SK-N-SH (cell line): ENCODE measurements at regions not wholly inside any gene's neighbourhood (a gene's known extent, or its start where the extent isn't known, plus 50 kb on each side); places are given as distances from the start of the nearest gene placed in this dataset.

Experiments used
- CTCF ChIA-PET: fragments of 300-600, 350-600 bp; formaldehyde crosslinking; extraction: SDS; loops from one replicate; lab custom pipeline; 2021; lab: Yijun Ruan, JAX
- POLR2A ChIA-PET: fragments of 350-600 bp; sonication (Branson Sonifier 250); formaldehyde crosslinking; extraction: SDS; loops from one replicate; lab custom pipeline; 2020; ENCODE audit warnings: antibody characterized with exemption, inconsistent platforms; lab: Yijun Ruan, JAX
- DNase-seq: peaks from one replicate; pipeline ENCODE4 v3.0.0; 2012
- H2AFZ ChIP-seq: fragments of 200-600 bp; sonication (generic); 2 replicates; pipeline ENCODE4 v1.8.1; 2016; ENCODE audit warnings: antibody characterized with exemption, mild to moderate bottlenecking, low read depth
- H3F3A ChIP-seq: fragments of 200-600 bp; sonication (generic); replicated peaks from 2 replicates; pipeline ENCODE3; 2016; ENCODE audit warnings: antibody characterized with exemption, mild to moderate bottlenecking; ENCODE audit not compliant: insufficient read depth
- H3K27ac ChIP-seq, 2 experiments: fragments of 200-500 bp in 1 of 2; fragments of 200-600 bp in 1 of 2; sonication (Bioruptor generic) in 1 of 2; sonication (generic), shearing (Covaris generic) in 1 of 2; 2 replicates each; pipeline versions ENCODE4 v1.5.1 to v1.6.1; 2014 to 2016; ENCODE audit warnings: low read depth in 2 of 2, inconsistent platforms in 1 of 2, low read length in 1 of 2, mild to moderate bottlenecking in 1 of 2, mixed read lengths in 1 of 2
- H3K27me3 ChIP-seq: fragments of 200-600 bp; sonication (generic), shearing (Covaris generic); 2 replicates; pipeline ENCODE4 v1.6.1; 2016; ENCODE audit warnings: mixed run types; ENCODE audit not compliant: insufficient read depth
- H3K36me3 ChIP-seq, 2 experiments: fragments of 200-500 bp in 1 of 2; fragments of 200-600 bp in 1 of 2; sonication (Bioruptor generic) in 1 of 2; sonication (generic) in 1 of 2; replicated peaks in 1 of 2; 2 replicates each; pipeline versions ENCODE3 to v1.5.1; 2014 to 2016; ENCODE audit warnings: low read length in 1 of 2, mild to moderate bottlenecking in 1 of 2; ENCODE audit not compliant: insufficient read depth in 2 of 2, control insufficient read depth in 1 of 2
- H3K4me1 ChIP-seq, 2 experiments: fragments of 200-500 bp in 1 of 2; fragments of 200-600 bp in 1 of 2; sonication (Bioruptor generic) in 1 of 2; sonication (generic), shearing (Covaris generic) in 1 of 2; 2 replicates each; pipeline versions ENCODE4 v1.5.1 to v1.6.1; 2014 to 2016; ENCODE audit warnings: low read depth in 1 of 2, low read length in 1 of 2, mixed run types in 1 of 2; ENCODE audit not compliant: insufficient read depth in 2 of 2, control insufficient read depth in 1 of 2
- H3K4me2 ChIP-seq: fragments of 200-600 bp; sonication (generic), shearing (Covaris generic); 2 replicates; pipeline ENCODE4 v1.6.1; 2017; ENCODE audit warnings: mixed run types
- H3K4me3 ChIP-seq, 2 experiments: fragments of 200-500 bp in 1 of 2; fragments of 200-600 bp in 1 of 2; sonication (Bioruptor generic) in 1 of 2; sonication (generic), shearing (Covaris generic) in 1 of 2; 2 replicates each; pipeline versions ENCODE4 v1.5.1 to v1.8.1; 2014 to 2016; ENCODE audit warnings: low read depth in 2 of 2, inconsistent platforms in 1 of 2, low read length in 1 of 2, mild to moderate bottlenecking in 1 of 2, mixed read lengths in 1 of 2, moderate library complexity in 1 of 2
- H3K79me2 ChIP-seq: fragments of 200-600 bp; sonication (generic); 2 replicates; pipeline ENCODE4 v1.8.1; 2017; ENCODE audit warnings: mild to moderate bottlenecking; ENCODE audit not compliant: insufficient read depth
- H3K9ac ChIP-seq: fragments of 200-600 bp; sonication (generic); 2 replicates; pipeline ENCODE4 v1.6.1; 2017; ENCODE audit warnings: mixed run types
- H3K9me2 ChIP-seq: fragments of 200-600 bp; sonication (generic); 2 replicates; pipeline ENCODE4 v1.6.1; 2017; ENCODE audit warnings: mixed run types
- H3K9me3 ChIP-seq: fragments of 200-600 bp; sonication (generic); 2 replicates; pipeline ENCODE4 v1.6.1; 2017; ENCODE audit warnings: mixed run types, mild to moderate bottlenecking, moderate library complexity
- H4K20me1 ChIP-seq: fragments of 200-600 bp; sonication (generic); 2 replicates; pipeline ENCODE4 v1.6.1; 2017; ENCODE audit warnings: mild to moderate bottlenecking, mixed run types; ENCODE audit not compliant: insufficient read depth
- CHD2 ChIP-seq: fragments of 150-350 bp; IDR thresholded peaks from 2 replicates; pipeline ENCODE4 v1.6.1; 2018; ENCODE audit warnings: low read length; ENCODE audit not compliant: partially characterized antibody
- EP300 ChIP-seq, 2 experiments: IDR thresholded peaks; 2 replicates each; pipeline versions ENCODE4 v1.4.0 to v1.6.1; 2012; ENCODE audit warnings: borderline replicate concordance in 1 of 2, low read depth in 1 of 2, low read length in 1 of 2
- EZH2phosphoT487 ChIP-seq: fragments of 200-600 bp; sonication (generic); IDR thresholded peaks from 2 replicates; pipeline ENCODE4 v1.6.1; 2017; ENCODE audit warnings: low read depth, mixed run types, mild to moderate bottlenecking, antibody characterized with exemption, moderate library complexity, borderline replicate concordance
- FOXJ3 ChIP-seq: sonication (generic); formaldehyde crosslinking; IDR thresholded peaks from 2 replicates; pipeline ENCODE4 v1.5.1; 2020; ENCODE audit warnings: mild to moderate bottlenecking, missing genetic modification reagents
- GATA2 ChIP-seq: sonication (generic); formaldehyde crosslinking; IDR thresholded peaks from 2 replicates; pipeline ENCODE4 v1.5.0; 2020; ENCODE audit warnings: mild to moderate bottlenecking, missing genetic modification reagents
- JUND ChIP-seq: IDR thresholded peaks from 2 replicates; pipeline ENCODE4 v1.4.0; 2012
- MEF2A ChIP-seq: IDR thresholded peaks from 2 replicates; pipeline ENCODE4 v1.4.0; 2012; ENCODE audit warnings: low read depth, borderline replicate concordance
- MXI1 ChIP-seq: IDR thresholded peaks from 2 replicates; pipeline ENCODE4 v1.6.1; 2012; ENCODE audit warnings: mild to moderate bottlenecking, low read depth, low read length, improper control_type of control experiment
- NRF1 ChIP-seq: IDR thresholded peaks from 2 replicates; pipeline ENCODE4 v1.6.1; 2012; ENCODE audit warnings: low read depth, mild to moderate bottlenecking, low read length
- RAD21 ChIP-seq: IDR thresholded peaks from 2 replicates; pipeline ENCODE4 v1.6.1; 2012; ENCODE audit warnings: mild to moderate bottlenecking, low read length
- SIN3A ChIP-seq: IDR thresholded peaks from 2 replicates; pipeline ENCODE4 v1.6.1; 2012; ENCODE audit warnings: low read depth, mild to moderate bottlenecking, low read length, moderate library complexity, borderline replicate concordance
- SMC3 ChIP-seq: IDR thresholded peaks from 2 replicates; pipeline ENCODE4 v1.6.1; 2012; ENCODE audit warnings: low read depth, low read length, improper control_type of control experiment
- YY1 ChIP-seq: IDR thresholded peaks from 2 replicates; pipeline ENCODE4 v1.4.0; 2012; ENCODE audit warnings: low read depth, mild to moderate bottlenecking
- WGBS: methylation state at CpG from one replicate; pipeline ENCODE4 v1.1.6; 2017; ENCODE audit warnings: low lambda C conversion rate; 5-methylcytosine and 5-hydroxymethylcytosine counted together
- TF ChIP-seq, protein P1 (sequence below): IDR thresholded peaks from 2 replicates; pipeline ENCODE4 v1.4.0; 2012; ENCODE audit warnings: low read depth, borderline replicate concordance
- TF ChIP-seq, protein P2 (sequence below): fragments of 200-600 bp; sonication (generic); IDR thresholded peaks from 2 replicates; pipeline ENCODE4 v1.6.1; 2017; ENCODE audit warnings: antibody characterized with exemption, mild to moderate bottlenecking, moderate library complexity
- TF ChIP-seq, protein P3 (sequence below): IDR thresholded peaks from 2 replicates; pipeline ENCODE4 v1.4.0; 2012; ENCODE audit warnings: low read depth, borderline replicate concordance
- TF ChIP-seq, protein P4 (sequence below): IDR thresholded peaks from 2 replicates; pipeline ENCODE4; 2012
- TF ChIP-seq, protein P5 (sequence below): IDR thresholded peaks from 2 replicates; pipeline ENCODE4 v1.4.0; 2012; ENCODE audit warnings: low read depth

DNA sequence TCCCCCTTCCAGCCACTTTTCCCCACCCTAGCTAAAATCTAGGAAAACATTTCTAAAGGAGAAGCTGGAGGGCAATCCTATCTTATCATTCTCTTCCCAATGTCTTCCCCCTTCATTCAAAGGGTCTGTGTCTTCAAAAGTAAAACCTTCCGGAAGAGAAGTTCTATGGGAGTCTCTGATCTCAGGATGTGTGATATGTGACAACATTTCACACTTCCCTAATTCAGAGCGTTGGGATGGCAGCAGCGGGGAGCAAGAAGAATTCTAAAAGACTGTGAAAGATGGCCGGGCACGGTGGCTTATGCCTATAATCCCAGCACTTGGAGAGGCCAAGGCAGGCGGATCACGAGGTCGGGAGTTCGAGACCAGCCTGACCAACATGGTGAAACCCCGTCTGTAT is 65.4 kb upstream of the AKIRIN2 start:
- ChIA-PET CTCF (no interaction called here), POLR2A (no interaction called here)
- H4K20me1 ChIP-seq = no peaks in the 10 kb centered on the region
- no peaks in the 10 kb centered on the region for H3K9me3 ChIP-seq
- H3K9ac ChIP-seq = no peak overlapping the region
- H3K4me2 ChIP-seq = no peak overlapping the region
- H3K4me1 ChIP-seq = no peaks in the 10 kb centered on the region; a peak in 2 of 4 replicates
- no peak overlapping the region for H2AFZ ChIP-seq
- no peaks in the 10 kb centered on the region for H3F3A ChIP-seq
- TF ChIP-seq CHD2 (no peak), RAD21 (no peak), MEF2A (no peak), YY1 (no peak)
- TF ChIP-seq, protein P1, sequence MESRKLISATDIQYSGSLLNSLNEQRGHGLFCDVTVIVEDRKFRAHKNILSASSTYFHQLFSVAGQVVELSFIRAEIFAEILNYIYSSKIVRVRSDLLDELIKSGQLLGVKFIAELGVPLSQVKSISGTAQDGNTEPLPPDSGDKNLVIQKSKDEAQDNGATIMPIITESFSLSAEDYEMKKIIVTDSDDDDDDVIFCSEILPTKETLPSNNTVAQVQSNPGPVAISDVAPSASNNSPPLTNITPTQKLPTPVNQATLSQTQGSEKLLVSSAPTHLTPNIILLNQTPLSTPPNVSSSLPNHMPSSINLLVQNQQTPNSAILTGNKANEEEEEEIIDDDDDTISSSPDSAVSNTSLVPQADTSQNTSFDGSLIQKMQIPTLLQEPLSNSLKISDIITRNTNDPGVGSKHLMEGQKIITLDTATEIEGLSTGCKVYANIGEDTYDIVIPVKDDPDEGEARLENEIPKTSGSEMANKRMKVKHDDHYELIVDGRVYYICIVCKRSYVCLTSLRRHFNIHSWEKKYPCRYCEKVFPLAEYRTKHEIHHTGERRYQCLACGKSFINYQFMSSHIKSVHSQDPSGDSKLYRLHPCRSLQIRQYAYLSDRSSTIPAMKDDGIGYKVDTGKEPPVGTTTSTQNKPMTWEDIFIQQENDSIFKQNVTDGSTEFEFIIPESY = no peak
- no peak for DNase-seq
- 85% methylated on average over 10 of the region's 10 CpGs for WGBS
- no peaks in the 10 kb centered on the region for H3K36me3 ChIP-seq
- H3K4me3 ChIP-seq = no peak overlapping the region
- H3K27me3 ChIP-seq = no peaks in the 10 kb centered on the region
- H3K9me2 ChIP-seq = no peaks in the 10 kb centered on the region
- H3K79me2 ChIP-seq = no peaks in the 10 kb centered on the region
- no peak overlapping the region for H3K27ac ChIP-seq

DNA sequence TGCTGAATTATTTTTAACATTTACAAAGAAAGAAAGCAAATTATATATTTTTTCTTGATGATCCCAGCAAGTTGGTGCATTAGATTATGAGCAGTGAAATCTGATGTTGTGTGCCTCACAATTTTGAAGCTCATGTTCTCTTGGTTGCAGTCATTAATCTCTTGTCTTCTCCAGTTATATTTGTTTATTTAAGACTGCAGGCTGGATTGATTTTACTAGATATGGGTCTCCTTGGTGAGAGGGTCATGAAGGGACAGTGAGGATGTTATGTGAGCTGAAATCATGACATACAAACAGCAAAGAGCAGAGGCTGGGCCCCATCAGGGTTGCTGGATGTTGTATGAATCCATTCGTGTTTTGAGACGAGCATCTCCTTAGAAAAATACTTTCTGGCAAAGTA is 64.2 kb upstream of the AKIRIN2 start:
- H3K9me2 ChIP-seq = no peaks in the 10 kb centered on the region
- no peaks in the 10 kb centered on the region for H3K9me3 ChIP-seq
- H3K4me2 ChIP-seq = no peak overlapping the region
- H3K36me3 ChIP-seq = no peaks in the 10 kb centered on the region
- no peak overlapping the region for H3K4me3 ChIP-seq
- H3K9ac ChIP-seq = no peak overlapping the region
- peaks cover 0 to 2% of the 10 kb centered on the region in 2 experiments; a peak in 1 of 4 replicates for H3K4me1 ChIP-seq
- DNase-seq = no peak
- no peaks in the 10 kb centered on the region for H3F3A ChIP-seq
- no peaks in the 10 kb centered on the region for H4K20me1 ChIP-seq
- no peaks in the 10 kb centered on the region for H3K79me2 ChIP-seq
- H3K27me3 ChIP-seq = no peaks in the 10 kb centered on the region
- no peak overlapping the region for H3K27ac ChIP-seq
- WGBS = 96% methylated on average over 2 of the region's 2 CpGs
- ChIA-PET POLR2A (no interaction called here), CTCF (no interaction called here)
- no peak overlapping the region for H2AFZ ChIP-seq
- TF ChIP-seq SIN3A (no peak), EP300 (IDR thresholded peaks at IDR 0.05; ENCODE audit: borderline replicate concordance in 1 of 2, low read depth in 1 of 2, low read length in 1 of 2) (no peak), GATA2 (CRISPR knock-in tag) (no peak), MXI1 (no peak), SMC3 (no peak), CHD2 (no peak), FOXJ3 (CRISPR knock-in tag) (no peak), EZH2phosphoT487 (no peak), MEF2A (no peak), NRF1 (no peak), JUND (no peak), RAD21 (no peak)
- TF ChIP-seq, protein P2, sequence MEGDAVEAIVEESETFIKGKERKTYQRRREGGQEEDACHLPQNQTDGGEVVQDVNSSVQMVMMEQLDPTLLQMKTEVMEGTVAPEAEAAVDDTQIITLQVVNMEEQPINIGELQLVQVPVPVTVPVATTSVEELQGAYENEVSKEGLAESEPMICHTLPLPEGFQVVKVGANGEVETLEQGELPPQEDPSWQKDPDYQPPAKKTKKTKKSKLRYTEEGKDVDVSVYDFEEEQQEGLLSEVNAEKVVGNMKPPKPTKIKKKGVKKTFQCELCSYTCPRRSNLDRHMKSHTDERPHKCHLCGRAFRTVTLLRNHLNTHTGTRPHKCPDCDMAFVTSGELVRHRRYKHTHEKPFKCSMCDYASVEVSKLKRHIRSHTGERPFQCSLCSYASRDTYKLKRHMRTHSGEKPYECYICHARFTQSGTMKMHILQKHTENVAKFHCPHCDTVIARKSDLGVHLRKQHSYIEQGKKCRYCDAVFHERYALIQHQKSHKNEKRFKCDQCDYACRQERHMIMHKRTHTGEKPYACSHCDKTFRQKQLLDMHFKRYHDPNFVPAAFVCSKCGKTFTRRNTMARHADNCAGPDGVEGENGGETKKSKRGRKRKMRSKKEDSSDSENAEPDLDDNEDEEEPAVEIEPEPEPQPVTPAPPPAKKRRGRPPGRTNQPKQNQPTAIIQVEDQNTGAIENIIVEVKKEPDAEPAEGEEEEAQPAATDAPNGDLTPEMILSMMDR = no peak
- TF ChIP-seq, protein P3, sequence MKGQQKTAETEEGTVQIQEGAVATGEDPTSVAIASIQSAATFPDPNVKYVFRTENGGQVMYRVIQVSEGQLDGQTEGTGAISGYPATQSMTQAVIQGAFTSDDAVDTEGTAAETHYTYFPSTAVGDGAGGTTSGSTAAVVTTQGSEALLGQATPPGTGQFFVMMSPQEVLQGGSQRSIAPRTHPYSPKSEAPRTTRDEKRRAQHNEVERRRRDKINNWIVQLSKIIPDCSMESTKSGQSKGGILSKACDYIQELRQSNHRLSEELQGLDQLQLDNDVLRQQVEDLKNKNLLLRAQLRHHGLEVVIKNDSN = no peak
- TF ChIP-seq, protein P1 = no peak
- TF ChIP-seq, protein P4, sequence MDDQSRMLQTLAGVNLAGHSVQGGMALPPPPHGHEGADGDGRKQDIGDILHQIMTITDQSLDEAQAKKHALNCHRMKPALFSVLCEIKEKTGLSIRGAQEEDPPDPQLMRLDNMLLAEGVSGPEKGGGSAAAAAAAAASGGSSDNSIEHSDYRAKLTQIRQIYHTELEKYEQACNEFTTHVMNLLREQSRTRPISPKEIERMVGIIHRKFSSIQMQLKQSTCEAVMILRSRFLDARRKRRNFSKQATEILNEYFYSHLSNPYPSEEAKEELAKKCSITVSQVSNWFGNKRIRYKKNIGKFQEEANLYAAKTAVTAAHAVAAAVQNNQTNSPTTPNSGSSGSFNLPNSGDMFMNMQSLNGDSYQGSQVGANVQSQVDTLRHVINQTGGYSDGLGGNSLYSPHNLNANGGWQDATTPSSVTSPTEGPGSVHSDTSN = no peak
- TF ChIP-seq, protein P5, sequence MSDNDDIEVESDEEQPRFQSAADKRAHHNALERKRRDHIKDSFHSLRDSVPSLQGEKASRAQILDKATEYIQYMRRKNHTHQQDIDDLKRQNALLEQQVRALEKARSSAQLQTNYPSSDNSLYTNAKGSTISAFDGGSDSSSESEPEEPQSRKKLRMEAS = no peak
